Right ventricle myocardium superior (tissue), 1 donor: ENCODE measurements at regions not wholly inside any gene's neighbourhood (a gene's known extent, or its start where the extent isn't known, plus 50 kb on each side); places are given as distances from the start of the nearest gene placed in this dataset.

Source experiments
- ATAC-seq: fragments of 200-7000 bp; cut with Tn5 transposase; one replicate; pipeline ENCODE4 v1.9.1; 2020; ENCODE audit warnings: mild to moderate bottlenecking; ENCODE audit not compliant: poor library complexity
- DNase-seq: peaks from one replicate; pipeline ENCODE4 v3.0.0-alpha.2; 2020
- intact Hi-C: fragments of 100-400 bp; cut with DNase I; formaldehyde crosslinking; loops from one replicate; pipeline ENCODE4 v1.11.2; 2022
- donor health status: DM: no; HTN: yes; CAD: no; lungs with severe emphysema.

- ATAC-seq (no peak), DNase-seq (no peak)
- intact Hi-C loops = no loop called here
These were observed 71.8 kb downstream of the C4orf33 start for GRCh38 chr4:129167640-129168260.

GRCh38 chr4:129172181-129172580 lies 76.2 kb downstream of the C4orf33 start:
- intact Hi-C loops = no loop called here
- ATAC-seq (no peak), DNase-seq (no peak)

GRCh38 chr4:129176864-129177263 lies 80.9 kb downstream of the C4orf33 start:
- ATAC-seq = no peak
- intact Hi-C loops = no loop called here
- DNase-seq = no peak

- intact Hi-C loops = no loop called here
- DNase-seq (no peak), ATAC-seq (no peak)
These were observed 83.3 kb downstream of the C4orf33 start for GRCh38 chr4:129179276-129179675.

GRCh38 chr4:129189630-129190029 lies 93.7 kb downstream of the C4orf33 start:
- intact Hi-C loops = no loop called here
- ATAC-seq = no peak
- no peak for DNase-seq

- intact Hi-C loops = no loop called here
- ATAC-seq (no peak), DNase-seq (no peak)
These were observed 97.6 kb downstream of the C4orf33 start for GRCh38 chr4:129193357-129194100.

GRCh38 chr4:129208481-129208880 lies 112.5 kb downstream of the C4orf33 start:
- ATAC-seq = no peak

GRCh38 chr4:129213692-129214091 lies 117.7 kb downstream of the C4orf33 start:
- ATAC-seq (peak; percentile 88), DNase-seq (no peak)
- intact Hi-C loops = no loop called here

More at GRCh38 chr4:129208481-129208880, 112.5 kb downstream of the C4orf33 start:
- intact Hi-C loops = no loop called here
- no peak for DNase-seq

GRCh38 chr4:129218360-129218759 lies 122.4 kb downstream of the C4orf33 start:
- DNase-seq (no peak), ATAC-seq (peak; percentile 80)
- intact Hi-C loops = no loop called here

- intact Hi-C loops = no loop called here
- no peak for DNase-seq
- no peak for ATAC-seq
These were observed 122.9 kb downstream of the C4orf33 start for GRCh38 chr4:129218897-129219296.

- no peak for ATAC-seq
- DNase-seq = no peak
- intact Hi-C loops = no loop called here
These were observed 124.3 kb downstream of the C4orf33 start for GRCh38 chr4:129220254-129220653.

GRCh38 chr4:129223945-129224344 lies 128.0 kb downstream of the C4orf33 start:
- intact Hi-C loops = no loop called here
- no peak for ATAC-seq

GRCh38 chr4:129230846-129231245 lies 134.9 kb downstream of the C4orf33 start:
- ATAC-seq = no peak
- intact Hi-C loops = no loop called here
- no peak for DNase-seq

More at GRCh38 chr4:129223945-129224344, 128.0 kb downstream of the C4orf33 start:
- no peak for DNase-seq

GRCh38 chr4:129231945-129232588 lies 136.1 kb downstream of the C4orf33 start:
- DNase-seq (no peak), ATAC-seq (no peak)
- intact Hi-C loops = no loop called here

- no peak for DNase-seq
- ATAC-seq = no peak
- intact Hi-C loops = no loop called here
These were observed 136.8 kb downstream of the C4orf33 start for GRCh38 chr4:129232589-129233337.

- DNase-seq = no peak
- no peak for ATAC-seq
These were observed 137.7 kb downstream of the C4orf33 start for GRCh38 chr4:129233691-129234090.

GRCh38 chr4:129236351-129236750 lies 140.4 kb downstream of the C4orf33 start:
- no peak for ATAC-seq
- intact Hi-C loops = no loop called here
- DNase-seq = no peak

More at GRCh38 chr4:129233691-129234090, 137.7 kb downstream of the C4orf33 start:
- intact Hi-C loops = no loop called here

- peak; percentile 42 for DNase-seq
- intact Hi-C loops = no loop called here
- ATAC-seq = peak; percentile 84
These were observed 143.1 kb downstream of the C4orf33 start for GRCh38 chr4:129239088-129239487.

GRCh38 chr4:129240816-129241215 lies 144.9 kb downstream of the C4orf33 start:
- ATAC-seq (no peak), DNase-seq (no peak)
- intact Hi-C loops = no loop called here
